ENCODE measurements at regions not wholly inside any gene's neighbourhood (a gene's known extent, or its start where the extent isn't known, plus 50 kb on each side); places are given as distances from the start of the nearest gene placed in this dataset.

GRCh38 chr4:173829565-173829964, 299.5 kb upstream of the HAND2 start:
- H3K4me1 Mint-ChIP-seq, result no peaks in the 10 kb centered on the region
- Histone ChIP-seq H3K23me2 (ENCODE audit: insufficient read length, low read depth, low read length, poor library complexity, severe bottlenecking) (no peaks in the 10 kb centered on the region), H2BK5ac (ENCODE audit: insufficient read length, low read length) (no peak overlapping the region), H3K4me2 (ENCODE audit: insufficient read depth, insufficient read length, low read length) (no peak overlapping the region), H3K23ac (ENCODE audit: insufficient read length, low read depth, low read length) (no peak overlapping the region), H3K4ac (ENCODE audit: low read depth, low read length) (no peak overlapping the region), H2BK12ac (ENCODE audit: insufficient read length, low read depth, low read length) (no peak overlapping the region), H3K79me1 (ENCODE audit: insufficient read depth, low read depth, low read length, poor library complexity, severe bottlenecking) (no peaks in the 10 kb centered on the region), H2BK120ac (ENCODE audit: low read depth, low read length, poor library complexity, severe bottlenecking) (no peak overlapping the region), H3K27ac (ENCODE audit: insufficient read length, low read depth, low read length) (no peak overlapping the region), H3K18ac (ENCODE audit: insufficient read length, low read depth, low read length) (no peak overlapping the region), H2BK20ac (ENCODE audit: low read depth, low read length, poor library complexity, severe bottlenecking) (no peak overlapping the region), H3K14ac (ENCODE audit: insufficient read depth, low read length) (no peak overlapping the region), H3K27me3 (ENCODE audit: insufficient read depth, low read length) (no peaks in the 10 kb centered on the region), H3K56ac (ENCODE audit: insufficient read length, low read depth, low read length) (no peak overlapping the region), H3K79me2 (ENCODE audit: insufficient read depth, low read length) (no peaks in the 10 kb centered on the region), H2AFZ (ENCODE audit: low read length) (no peak overlapping the region), H4K20me1 (ENCODE audit: control insufficient read depth, insufficient read depth, insufficient read length) (no peaks in the 10 kb centered on the region), H3T11ph (ENCODE audit: low read length) (no peak overlapping the region), H3K9ac (ENCODE audit: extremely low read depth, insufficient read length, low read length) (no peak overlapping the region), H4K91ac (ENCODE audit: insufficient read length, low read depth, low read length) (no peak overlapping the region), H2AK5ac (ENCODE audit: insufficient read length, low read length) (no peak overlapping the region), H2BK15ac (ENCODE audit: low read depth, low read length) (no peak overlapping the region), H4K8ac (replicated peaks; ENCODE audit: insufficient read length, low read depth, low read length) (no peak overlapping the region), H4K5ac (ENCODE audit: insufficient read length, low read depth, low read length) (no peak overlapping the region), H3K4me1 (ENCODE audit: insufficient read depth, low read length) (no peaks in the 10 kb centered on the region), H3K9me3 (ENCODE audit: control insufficient read depth, low read depth, low read length) (no peaks in the 10 kb centered on the region)
- peaks cover 3% of the 10 kb centered on the region; the same call in 1 of the 2 replicates for H3K27me3 Mint-ChIP-seq (ENCODE audit: low read depth)
- no CpG with 5 or more reads among the region's 4 CpGs for WGBS (ENCODE audit: extremely low coverage, insufficient read length, low lambda C conversion rate)
- H3K36me3 Mint-ChIP-seq (ENCODE audit: insufficient read depth in 1 of 3, low read depth in 3 of 3), result no peaks in the 10 kb centered on the region
- no peak overlapping the region for H3K4me3 Mint-ChIP-seq
- DNase-seq, result no peak
- H3K9me3 Mint-ChIP-seq, result no peaks in the 10 kb centered on the region; a peak in 1 of 5 replicates
- no peak overlapping the region for H3K27ac Mint-ChIP-seq
- TF ChIP-seq, protein P1, sequence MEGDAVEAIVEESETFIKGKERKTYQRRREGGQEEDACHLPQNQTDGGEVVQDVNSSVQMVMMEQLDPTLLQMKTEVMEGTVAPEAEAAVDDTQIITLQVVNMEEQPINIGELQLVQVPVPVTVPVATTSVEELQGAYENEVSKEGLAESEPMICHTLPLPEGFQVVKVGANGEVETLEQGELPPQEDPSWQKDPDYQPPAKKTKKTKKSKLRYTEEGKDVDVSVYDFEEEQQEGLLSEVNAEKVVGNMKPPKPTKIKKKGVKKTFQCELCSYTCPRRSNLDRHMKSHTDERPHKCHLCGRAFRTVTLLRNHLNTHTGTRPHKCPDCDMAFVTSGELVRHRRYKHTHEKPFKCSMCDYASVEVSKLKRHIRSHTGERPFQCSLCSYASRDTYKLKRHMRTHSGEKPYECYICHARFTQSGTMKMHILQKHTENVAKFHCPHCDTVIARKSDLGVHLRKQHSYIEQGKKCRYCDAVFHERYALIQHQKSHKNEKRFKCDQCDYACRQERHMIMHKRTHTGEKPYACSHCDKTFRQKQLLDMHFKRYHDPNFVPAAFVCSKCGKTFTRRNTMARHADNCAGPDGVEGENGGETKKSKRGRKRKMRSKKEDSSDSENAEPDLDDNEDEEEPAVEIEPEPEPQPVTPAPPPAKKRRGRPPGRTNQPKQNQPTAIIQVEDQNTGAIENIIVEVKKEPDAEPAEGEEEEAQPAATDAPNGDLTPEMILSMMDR (conservative IDR thresholded peaks at IDR 0.05), result no peak
